HG03135 (cell line): ENCODE measurements at regions not wholly inside any gene's neighbourhood (a gene's known extent, or its start where the extent isn't known, plus 50 kb on each side); places are given as distances from the start of the nearest gene placed in this dataset.

Source experiments
- ATAC-seq: cut with Tn5 transposase; IDR thresholded peaks from one replicate; pipeline ENCODE4 v1.9.1; 2021; ENCODE audit warnings: mild to moderate bottlenecking, moderate library complexity; ENCODE audit not compliant: unreplicated experiment

- no peak for ATAC-seq
Measured at GRCh38 chr2:204177251-204177976, 240.9 kb downstream of the ICOS start.

- ATAC-seq = peak; percentile 67
Measured at GRCh38 chr2:204177977-204178522, 241.5 kb downstream of the ICOS start.

- ATAC-seq = no peak
Measured at GRCh38 chr2:204180649-204181048, 244.1 kb downstream of the ICOS start.

- ATAC-seq = no peak
Measured at GRCh38 chr2:204183608-204184007, 247.0 kb downstream of the ICOS start.

- no peak for ATAC-seq
Measured at GRCh38 chr2:204184226-204184625, 247.7 kb downstream of the ICOS start.

GRCh38 chr2:204187229-204188083, 250.9 kb downstream of the ICOS start:
- ATAC-seq = peak; percentile 74

- ATAC-seq = no peak
Measured at GRCh38 chr2:204191574-204191973, 255.0 kb downstream of the ICOS start.

- ATAC-seq = no peak
Measured at GRCh38 chr2:204195498-204195897, 258.9 kb downstream of the ICOS start.

- no peak for ATAC-seq
Measured at GRCh38 chr2:204197336-204198005, 260.9 kb downstream of the ICOS start.

GRCh38 chr2:204199357-204199756, 262.8 kb downstream of the ICOS start:
- no peak for ATAC-seq

GRCh38 chr2:204201507-204201906, 264.9 kb downstream of the ICOS start:
- no peak for ATAC-seq

- no peak for ATAC-seq
Measured at GRCh38 chr2:204202253-204202652, 265.7 kb downstream of the ICOS start.

GRCh38 chr2:204203704-204204103, 267.1 kb downstream of the ICOS start:
- no peak for ATAC-seq

GRCh38 chr2:204205082-204205481, 268.5 kb downstream of the ICOS start:
- ATAC-seq = no peak

- no peak for ATAC-seq
Measured at GRCh38 chr2:204205538-204205937, 269.0 kb downstream of the ICOS start.

- no peak for ATAC-seq
Measured at GRCh38 chr2:204207866-204208265, 271.3 kb downstream of the ICOS start.

GRCh38 chr2:204213588-204213987, 277.0 kb downstream of the ICOS start:
- ATAC-seq = no peak

GRCh38 chr2:204218040-204218439, 281.5 kb downstream of the ICOS start:
- ATAC-seq = no peak

GRCh38 chr2:204219196-204219595, 282.6 kb downstream of the ICOS start:
- ATAC-seq = no peak

- ATAC-seq = no peak
Measured at GRCh38 chr2:204220896-204221295, 284.3 kb downstream of the ICOS start.

GRCh38 chr2:204223046-204223445, 286.5 kb downstream of the ICOS start:
- ATAC-seq = no peak
